ENCODE measurements at regions not wholly inside any gene's neighbourhood (a gene's known extent, or its start where the extent isn't known, plus 50 kb on each side); places are given as distances from the start of the nearest gene placed in this dataset.

DNA sequence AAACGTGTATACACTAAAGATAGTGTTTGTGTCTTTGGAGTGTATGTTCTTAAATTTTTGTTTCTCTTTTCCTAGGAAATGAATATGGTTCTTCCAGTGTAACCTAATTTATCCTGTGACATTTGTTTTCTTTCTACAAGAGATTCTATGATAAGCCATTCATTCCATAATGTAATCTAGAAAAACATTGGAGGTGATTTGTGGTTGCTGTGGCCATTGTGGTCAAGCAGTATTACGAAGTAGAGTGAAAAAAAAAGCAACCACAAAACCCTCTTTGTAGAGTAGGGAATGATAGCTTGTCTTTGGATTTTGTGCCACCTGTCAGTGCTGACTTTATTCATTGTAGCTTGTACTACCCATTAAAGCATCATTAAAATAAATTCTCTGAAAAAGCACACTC is 1209.6 kb downstream of the ZPLD1 start:
- TF ChIP-seq, protein P1, sequence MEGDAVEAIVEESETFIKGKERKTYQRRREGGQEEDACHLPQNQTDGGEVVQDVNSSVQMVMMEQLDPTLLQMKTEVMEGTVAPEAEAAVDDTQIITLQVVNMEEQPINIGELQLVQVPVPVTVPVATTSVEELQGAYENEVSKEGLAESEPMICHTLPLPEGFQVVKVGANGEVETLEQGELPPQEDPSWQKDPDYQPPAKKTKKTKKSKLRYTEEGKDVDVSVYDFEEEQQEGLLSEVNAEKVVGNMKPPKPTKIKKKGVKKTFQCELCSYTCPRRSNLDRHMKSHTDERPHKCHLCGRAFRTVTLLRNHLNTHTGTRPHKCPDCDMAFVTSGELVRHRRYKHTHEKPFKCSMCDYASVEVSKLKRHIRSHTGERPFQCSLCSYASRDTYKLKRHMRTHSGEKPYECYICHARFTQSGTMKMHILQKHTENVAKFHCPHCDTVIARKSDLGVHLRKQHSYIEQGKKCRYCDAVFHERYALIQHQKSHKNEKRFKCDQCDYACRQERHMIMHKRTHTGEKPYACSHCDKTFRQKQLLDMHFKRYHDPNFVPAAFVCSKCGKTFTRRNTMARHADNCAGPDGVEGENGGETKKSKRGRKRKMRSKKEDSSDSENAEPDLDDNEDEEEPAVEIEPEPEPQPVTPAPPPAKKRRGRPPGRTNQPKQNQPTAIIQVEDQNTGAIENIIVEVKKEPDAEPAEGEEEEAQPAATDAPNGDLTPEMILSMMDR (IDR thresholded peaks at IDR 0.05; ENCODE audit: low read depth, low read length) = no peak
- no peak for TF ChIP-seq MYC (IDR thresholded peaks at IDR 0.05; ENCODE audit: low read depth, low read length)
- no peak for TF ChIP-seq POLR2A (IDR thresholded peaks at IDR 0.05; ENCODE audit: extremely low read depth, insufficient read length)
- TF ChIP-seq MAX (IDR thresholded peaks at IDR 0.05; ENCODE audit: low read depth, low read length) = no peak

Measured in NB4 (cell line).